HG03095 (cell line): ENCODE measurements at regions not wholly inside any gene's neighbourhood (a gene's known extent, or its start where the extent isn't known, plus 50 kb on each side); places are given as distances from the start of the nearest gene placed in this dataset.
"Not testable (repeated sequence)": the region's sequence is repeated elsewhere in the genome, so short reads cannot be mapped to it uniquely, and the experiment has no call there.

Source experiments
- ATAC-seq: cut with Tn5 transposase; IDR thresholded peaks from one replicate; pipeline ENCODE4 v1.9.1; 2021; ENCODE audit warnings: moderate library complexity; ENCODE audit not compliant: unreplicated experiment

DNA sequence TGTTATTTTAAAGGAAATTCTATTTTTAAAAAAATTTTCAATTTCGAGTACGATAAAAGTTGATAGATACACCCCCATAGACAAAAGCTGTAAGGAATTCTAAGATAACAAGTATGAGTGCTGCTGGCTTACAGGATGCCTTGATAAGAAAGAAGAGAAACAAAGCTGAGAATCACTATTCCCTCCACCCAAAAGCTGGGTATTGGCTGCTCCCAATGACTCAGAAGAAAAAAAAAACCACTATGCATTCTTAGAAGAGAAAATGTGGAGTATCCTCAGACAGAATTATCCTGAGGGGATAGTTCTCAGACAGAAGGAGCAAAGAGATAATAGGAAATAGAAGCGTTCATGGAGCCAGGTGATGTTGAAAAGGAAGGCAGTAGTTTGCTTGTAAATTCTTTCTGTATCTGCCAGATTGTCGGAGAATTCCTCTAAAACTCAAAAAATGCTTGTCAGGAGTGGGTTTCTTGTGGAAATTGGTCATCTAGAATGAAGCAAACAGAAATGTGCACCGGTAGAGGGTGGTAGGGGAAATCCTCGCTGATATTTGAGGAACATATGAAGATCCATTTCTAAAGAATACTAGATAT lies 217.5 kb upstream of the ADAMTS3 start:
- ATAC-seq, result no peak

DNA sequence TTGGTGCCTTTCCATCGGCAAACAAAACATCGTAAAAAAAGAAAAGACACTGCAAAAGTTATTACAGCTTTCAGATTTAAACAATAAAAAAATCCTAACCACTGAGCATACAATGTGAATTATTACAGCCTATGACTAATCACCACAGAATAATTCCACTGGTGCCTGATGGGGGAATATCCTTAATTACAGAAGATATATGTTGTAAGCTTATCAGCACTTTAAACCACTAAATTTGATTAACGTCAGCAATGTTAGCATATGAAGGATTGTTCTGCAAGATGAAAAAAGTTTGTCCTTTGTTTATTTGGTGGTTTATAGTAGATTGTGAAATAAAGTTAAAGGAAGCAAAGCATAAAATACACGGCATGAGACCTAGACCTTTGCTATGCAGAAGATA lies 210.2 kb upstream of the ADAMTS3 start:
- ATAC-seq, result no peak

DNA sequence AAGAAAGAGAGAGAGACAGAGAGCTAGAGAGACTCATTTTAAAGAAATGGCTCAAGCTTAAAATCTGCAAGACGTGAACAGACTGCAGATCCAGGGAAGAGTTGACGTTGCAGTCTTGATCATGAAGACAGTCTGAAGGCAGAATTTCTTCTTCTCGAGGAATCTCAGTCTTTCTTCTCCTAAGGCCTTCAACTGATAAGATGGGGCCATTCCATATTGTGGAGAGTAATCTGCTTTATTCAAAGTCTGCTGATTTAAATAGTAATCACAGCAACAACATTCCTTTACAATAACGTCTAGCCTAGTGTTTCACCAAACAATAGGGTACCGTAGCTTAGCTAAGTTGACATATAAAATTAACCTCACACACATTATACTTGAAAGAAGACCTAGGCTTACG lies 208.4 kb upstream of the ADAMTS3 start:
- ATAC-seq, result no peak

DNA sequence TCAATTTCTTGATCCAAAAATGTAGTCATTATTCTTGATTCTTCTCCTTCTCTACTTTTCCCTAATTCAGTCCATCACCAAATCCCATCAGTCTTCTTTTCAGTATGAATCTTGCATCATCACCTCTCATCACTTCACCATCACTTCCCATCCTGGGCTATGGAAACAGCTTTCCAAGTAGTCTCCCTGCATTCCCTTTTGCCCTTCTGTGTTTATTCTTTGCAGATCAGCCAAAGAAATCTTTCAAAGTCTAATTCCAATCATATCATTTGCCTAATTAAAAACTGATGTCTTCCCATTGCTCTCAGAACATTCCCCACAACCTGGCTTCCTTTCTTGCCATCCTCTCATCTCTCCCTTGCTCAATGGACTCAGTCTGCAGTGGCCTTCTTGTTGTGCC lies 201.7 kb upstream of the ADAMTS3 start:
- no peak for ATAC-seq

GRCh38 chr4:72768364-72768763 lies 199.3 kb upstream of the ADAMTS3 start:
- ATAC-seq, result no peak

- ATAC-seq, result no peak
These were observed 198.7 kb upstream of the ADAMTS3 start for GRCh38 chr4:72767618-72768302.

DNA sequence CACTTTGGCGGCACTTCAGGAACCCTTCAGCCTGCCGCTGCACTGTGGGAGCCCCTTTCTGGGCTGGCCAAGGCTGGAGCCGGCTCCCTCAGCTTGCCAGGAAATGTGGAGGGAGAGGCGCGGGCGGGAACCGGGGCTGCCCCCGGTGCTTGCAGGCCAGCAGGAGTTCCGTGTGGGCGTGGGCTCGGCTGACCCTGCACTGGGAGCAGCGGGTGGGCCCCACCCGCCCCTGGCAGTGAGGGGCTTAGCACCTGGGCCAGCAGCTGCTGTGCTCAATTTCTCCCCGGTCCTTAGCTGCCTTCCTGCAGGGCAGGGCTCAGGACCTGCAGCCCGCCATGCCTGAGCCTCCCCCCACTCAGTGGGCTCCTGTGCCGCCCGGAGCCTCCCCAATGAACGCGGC lies 196.8 kb upstream of the ADAMTS3 start:
- not testable (repeated sequence) for ATAC-seq

GRCh38 chr4:72761368-72762038 lies 192.5 kb upstream of the ADAMTS3 start:
- ATAC-seq, result no peak

DNA sequence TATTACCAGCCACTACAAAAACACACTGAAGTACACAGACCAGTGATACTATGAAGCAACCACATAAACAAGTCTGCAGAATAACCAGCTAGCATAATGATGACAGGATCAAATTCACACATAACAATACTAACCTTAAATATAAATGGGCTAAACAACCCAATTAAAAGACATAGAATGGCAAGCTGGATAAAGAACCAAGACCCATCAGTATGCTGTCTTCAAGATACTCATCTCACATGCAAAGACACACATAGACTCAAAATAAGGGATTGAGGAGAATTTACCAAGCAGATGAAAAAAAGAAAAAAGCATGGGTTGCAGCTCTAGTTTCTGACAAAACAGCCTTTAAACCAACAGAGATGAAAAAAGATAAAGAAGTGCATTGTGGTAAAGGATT lies 184.4 kb upstream of the ADAMTS3 start:
- not testable (repeated sequence) for ATAC-seq

DNA sequence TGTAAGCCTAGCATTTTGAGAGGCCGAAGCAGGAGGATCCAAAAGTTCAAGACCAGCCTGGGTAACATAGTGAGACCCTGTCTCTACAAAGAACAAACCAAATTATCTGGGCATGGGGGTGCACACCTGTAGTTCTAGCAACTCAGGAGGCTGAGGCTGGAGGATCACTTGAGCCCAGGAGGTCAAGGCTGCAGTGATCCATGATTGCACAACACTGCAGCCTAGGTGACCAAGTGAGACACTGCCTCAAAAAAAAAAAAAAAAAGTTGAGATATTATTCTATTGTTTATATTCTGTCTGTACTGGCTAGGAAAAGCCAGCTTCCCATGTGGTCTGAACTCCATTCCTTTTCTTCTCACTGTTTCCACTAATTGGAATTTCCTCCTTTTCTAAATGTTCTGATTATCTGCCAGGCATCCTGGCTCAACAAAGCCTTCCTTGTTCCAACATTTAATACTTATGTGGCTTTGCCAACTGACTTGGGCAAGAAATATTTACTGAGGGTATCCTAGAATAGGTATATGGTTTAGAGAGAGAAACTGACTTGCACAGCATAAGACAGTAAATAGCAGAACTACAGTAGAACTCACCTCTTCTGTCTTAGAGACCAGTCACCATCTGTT lies 175.2 kb upstream of the ADAMTS3 start:
- no peak for ATAC-seq

DNA sequence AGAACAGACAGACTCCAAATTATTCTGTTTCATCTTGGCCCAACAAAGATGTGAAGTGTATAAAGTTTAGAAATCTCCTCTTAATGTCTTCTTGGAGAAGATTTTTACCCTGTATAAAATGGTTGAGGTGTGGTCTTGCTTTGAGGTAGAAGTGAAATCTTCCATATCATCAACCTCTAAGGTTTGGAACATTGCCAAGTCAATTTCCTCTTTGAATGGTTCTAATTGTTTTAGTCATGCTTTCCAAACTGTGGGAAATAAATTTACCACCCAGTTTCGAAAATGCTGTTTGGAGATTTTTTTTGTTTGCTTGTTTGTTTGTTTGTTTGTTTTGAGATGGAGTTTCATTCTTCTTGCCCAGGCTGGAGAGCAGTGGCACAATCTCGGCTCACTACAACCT lies 174.1 kb upstream of the ADAMTS3 start:
- ATAC-seq, result no peak

DNA sequence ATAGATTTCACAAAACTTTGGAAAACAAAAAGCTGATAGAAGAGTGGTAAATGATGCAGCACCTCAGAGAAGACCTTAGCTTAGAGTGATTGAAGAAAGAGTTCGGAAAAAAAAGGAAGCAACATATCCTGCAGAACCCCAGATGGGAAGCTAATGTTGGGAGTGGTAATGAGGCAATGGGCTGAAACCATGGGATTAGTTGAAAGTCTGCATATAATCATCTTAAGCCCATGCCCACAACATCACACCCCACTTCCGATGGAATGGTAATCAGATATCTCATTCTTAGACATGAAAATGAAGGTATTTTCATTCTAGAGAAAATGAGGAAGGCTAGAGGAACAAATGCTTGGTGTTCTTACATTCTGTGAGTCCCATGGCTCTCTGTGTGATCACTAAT lies 146.3 kb upstream of the ADAMTS3 start:
- ATAC-seq, result no peak

DNA sequence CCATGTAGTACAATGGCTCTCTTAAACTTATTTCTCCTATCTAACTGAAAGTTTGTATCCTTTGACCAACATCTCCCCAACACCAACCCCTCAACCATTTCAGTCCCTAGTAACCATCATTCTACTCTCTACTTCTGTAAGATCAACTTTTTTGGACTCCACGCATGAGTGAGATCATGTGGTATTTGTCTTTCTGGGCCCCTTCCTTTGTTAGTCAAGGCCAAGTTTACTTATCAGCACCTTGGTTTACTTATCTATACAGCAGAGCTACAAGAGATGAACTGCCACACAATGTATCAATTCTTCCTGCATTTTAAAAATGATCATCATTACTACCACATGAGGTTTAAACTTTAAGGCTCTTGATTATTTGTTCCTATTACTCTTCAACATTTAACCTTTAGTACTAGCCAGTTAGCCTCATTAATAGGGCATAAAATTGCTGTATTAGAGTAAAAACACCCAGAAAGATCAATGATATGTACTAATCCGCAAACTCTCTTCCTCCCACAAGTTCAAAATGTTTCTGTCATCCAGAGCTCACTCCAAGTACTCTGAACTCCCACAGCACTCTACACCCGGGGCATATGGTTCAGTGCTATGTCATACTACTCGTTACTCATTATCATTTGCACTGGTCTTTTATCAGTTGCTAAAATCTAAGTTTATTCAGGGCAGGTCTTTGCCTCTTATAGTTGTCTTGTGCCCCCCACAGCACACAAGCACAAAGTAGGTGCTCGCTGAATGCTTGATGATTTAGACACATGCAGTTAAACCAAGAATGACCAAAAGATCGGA lies 145.7 kb upstream of the ADAMTS3 start:
- ATAC-seq, result no peak

DNA sequence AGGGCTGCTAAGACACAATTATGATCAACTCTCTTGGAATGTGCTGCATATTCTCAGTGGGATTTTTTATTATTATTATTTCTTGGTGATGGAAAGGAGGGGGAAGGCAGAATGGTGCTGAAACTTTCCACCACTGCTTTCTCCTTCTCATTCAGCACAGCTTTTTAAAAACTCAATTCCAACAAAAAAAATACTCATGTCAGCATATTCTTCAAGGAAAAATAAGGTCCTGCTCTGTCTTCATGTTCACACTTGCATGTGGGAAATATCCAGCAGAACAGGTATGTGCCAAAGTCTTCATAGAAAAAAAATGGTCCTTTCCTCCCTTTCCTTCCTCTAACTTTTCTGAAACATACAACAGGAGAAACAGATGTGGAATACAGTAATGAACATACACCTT lies 144.0 kb upstream of the ADAMTS3 start:
- no peak for ATAC-seq

DNA sequence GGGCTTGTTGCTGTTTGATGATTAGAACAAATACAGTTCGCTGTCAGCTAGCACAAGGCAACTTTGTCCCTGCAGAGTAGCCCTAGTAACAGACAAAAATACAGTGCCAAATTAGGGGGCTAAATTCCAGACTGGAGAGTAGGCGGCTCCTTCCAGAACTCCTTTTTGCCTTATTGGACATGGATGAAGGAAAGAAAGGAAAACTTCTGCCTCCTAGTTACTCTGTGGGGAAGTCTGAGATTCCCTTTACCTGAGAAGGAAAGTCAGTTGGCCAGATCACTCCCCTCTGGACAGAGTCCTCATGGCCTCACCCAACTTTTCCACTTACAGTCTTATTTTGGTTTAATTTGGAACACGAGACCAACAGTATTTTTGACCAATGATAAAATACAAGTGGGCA lies 140.5 kb upstream of the ADAMTS3 start:
- no peak for ATAC-seq

DNA sequence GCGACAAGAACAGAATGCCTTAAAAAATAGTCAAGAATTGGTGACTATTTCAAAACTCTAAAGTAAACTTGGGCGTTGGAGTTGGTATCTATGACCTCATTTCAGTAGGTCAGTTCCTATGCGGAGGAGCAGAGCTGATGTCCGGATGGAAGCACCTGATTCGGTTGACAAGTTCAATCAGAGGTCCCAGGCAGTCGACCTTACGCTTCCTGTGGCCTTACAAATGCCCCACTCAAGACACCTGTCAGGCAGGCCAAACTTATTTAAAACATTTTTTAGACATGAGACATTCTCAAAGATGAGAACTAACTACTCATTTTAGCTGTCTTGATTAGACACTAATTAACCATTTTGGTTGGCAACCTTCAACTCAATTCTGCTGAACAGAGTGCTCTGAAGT lies 137.7 kb upstream of the ADAMTS3 start:
- no peak for ATAC-seq

GRCh38 chr4:72704925-72705640 lies 136.1 kb upstream of the ADAMTS3 start:
- ATAC-seq, result not testable (repeated sequence)

DNA sequence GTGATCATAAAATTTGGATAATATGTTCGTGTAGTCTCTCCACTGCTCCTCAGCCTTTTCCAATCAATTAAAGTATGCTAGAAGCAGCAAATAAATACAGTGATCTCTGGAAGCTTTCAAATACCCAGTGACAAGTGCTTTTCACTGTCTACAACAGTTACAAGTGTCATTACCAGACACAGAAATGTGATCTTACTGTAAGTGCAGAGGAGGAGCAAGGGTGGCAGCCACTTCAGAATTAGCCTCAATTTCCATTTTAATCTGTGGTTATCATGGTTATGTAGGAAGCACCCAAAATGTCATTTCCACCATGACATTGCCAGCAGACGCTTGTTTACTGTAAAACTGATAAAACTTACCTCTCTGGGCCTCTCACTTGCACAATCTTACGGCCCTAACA lies 133.9 kb upstream of the ADAMTS3 start:
- no peak for ATAC-seq

DNA sequence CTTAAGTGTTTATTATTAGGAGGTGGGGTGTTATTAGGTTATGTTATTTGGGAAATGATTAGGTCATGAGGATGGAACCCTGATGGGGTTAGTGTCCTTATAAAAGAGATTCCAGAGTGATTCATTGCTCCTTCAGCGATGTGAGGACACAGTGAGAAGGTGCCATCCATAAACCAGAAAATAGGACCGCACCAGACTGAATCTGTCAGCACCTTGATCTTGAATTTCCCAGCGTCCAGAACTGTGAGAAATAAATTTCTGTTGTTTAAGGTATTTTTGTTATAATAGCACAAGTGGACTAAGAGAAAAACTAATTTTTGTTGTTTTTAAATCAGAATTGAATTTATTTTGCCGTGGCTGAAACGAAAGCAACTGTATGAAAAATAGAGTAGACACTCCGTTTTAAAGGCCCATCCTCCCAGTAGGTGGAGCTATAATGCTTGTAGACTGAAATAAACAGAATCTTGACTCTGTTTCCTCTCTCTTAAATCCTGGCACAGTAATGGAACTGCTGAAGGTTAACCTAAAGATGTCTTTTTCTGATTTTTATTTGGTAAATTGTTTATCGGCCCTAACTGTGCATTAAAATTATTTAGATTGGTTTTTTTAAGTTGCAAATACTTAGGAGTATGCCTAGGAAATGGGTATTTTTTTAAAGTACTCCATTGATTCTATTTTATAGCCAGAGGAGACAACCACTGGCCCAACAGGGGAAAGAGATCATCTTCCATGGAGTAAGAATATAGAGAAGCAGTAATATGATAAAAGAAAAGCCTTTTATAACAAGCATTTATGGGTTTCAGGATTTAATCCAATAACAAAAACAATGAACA lies 133.2 kb upstream of the ADAMTS3 start:
- peak; percentile 68 for ATAC-seq

- no peak for ATAC-seq
These were observed 121.8 kb upstream of the ADAMTS3 start for GRCh38 chr4:72690771-72691170.
